MM.1S (cell line): ENCODE measurements at regions not wholly inside any gene's neighbourhood (a gene's known extent, or its start where the extent isn't known, plus 50 kb on each side); places are given as distances from the start of the nearest gene placed in this dataset.

ENCODE experiments used
- DNase-seq: peaks from one replicate; pipeline ENCODE4 v3.0.0-alpha.2; 2015
- H2AFZ ChIP-seq: fragments of 300-600 bp; sonication (generic); 2 replicates; pipeline ENCODE4 v1.6.0; 2016; ENCODE audit warnings: antibody characterized with exemption, low read length
- H3F3A ChIP-seq: fragments of 300-600 bp; sonication (generic); 2 replicates; pipeline ENCODE4 v1.6.1; 2016; ENCODE audit warnings: mild to moderate bottlenecking, antibody characterized with exemption, low read length, moderate library complexity, mixed read lengths; ENCODE audit not compliant: insufficient read depth
- H3K27ac ChIP-seq: fragments of 300-600 bp; sonication (generic); 2 replicates; pipeline ENCODE4 v1.5.1; 2016; ENCODE audit warnings: mild to moderate bottlenecking, low read length
- H3K27me3 ChIP-seq: fragments of 300-600 bp; sonication (generic); replicated peaks from 2 replicates; pipeline ENCODE4 v1.6.0; 2016; ENCODE audit warnings: low read length; ENCODE audit not compliant: insufficient read depth
- H3K36me3 ChIP-seq: fragments of 300-600 bp; sonication (generic); replicated peaks from 2 replicates; pipeline ENCODE4 v1.6.1; 2016; ENCODE audit warnings: mild to moderate bottlenecking, low read length, mixed read lengths; ENCODE audit not compliant: insufficient read depth
- H3K4me1 ChIP-seq: fragments of 300-600 bp; sonication (generic); 2 replicates; pipeline ENCODE4 v1.6.1; 2016; ENCODE audit warnings: low read length, mixed read lengths
- H3K4me2 ChIP-seq: fragments of 300-600 bp; sonication (generic); 2 replicates; pipeline ENCODE4 v1.6.0; 2016; ENCODE audit warnings: low read depth, low read length
- H3K4me3 ChIP-seq: fragments of 300-600 bp; sonication (generic); 2 replicates; pipeline ENCODE4 v1.5.1; 2016; ENCODE audit warnings: low read length, mixed read lengths
- H3K79me2 ChIP-seq: fragments of 300-600 bp; sonication (generic); 2 replicates; pipeline ENCODE4 v1.6.1; 2016; ENCODE audit warnings: mixed run types, low read length, mixed read lengths
- H3K9ac ChIP-seq: fragments of 300-600 bp; sonication (generic); 2 replicates; pipeline ENCODE4 v1.6.1; 2016; ENCODE audit warnings: low read length, mixed read lengths
- H3K9me2 ChIP-seq: fragments of 300-600 bp; sonication (generic); replicated peaks from 2 replicates; pipeline ENCODE4 v1.6.1; 2016; ENCODE audit warnings: mild to moderate bottlenecking, low read length, mixed read lengths; ENCODE audit not compliant: insufficient read depth
- H3K9me3 ChIP-seq: fragments of 300-600 bp; sonication (generic); replicated peaks from 2 replicates; pipeline ENCODE4 v1.6.1; 2016; ENCODE audit warnings: mild to moderate bottlenecking, low read length, mixed read lengths; ENCODE audit not compliant: insufficient read depth
- H4K20me1 ChIP-seq: fragments of 300-600 bp; sonication (generic); 2 replicates; pipeline ENCODE4 v1.6.1; 2016; ENCODE audit warnings: mild to moderate bottlenecking, low read length, moderate library complexity, mixed read lengths; ENCODE audit not compliant: insufficient read depth
- CTCF ChIP-seq: fragments of 300-600 bp; sonication (generic); IDR thresholded peaks from 2 replicates; pipeline ENCODE4 v1.5.1; 2016; ENCODE audit warnings: antibody characterized with exemption, low read length, mixed read lengths
- EZH2 ChIP-seq: fragments of 300-600 bp; sonication (generic); optimal IDR thresholded peaks from 2 replicates; pipeline ENCODE3; 2017; ENCODE audit warnings: low read depth, mild to moderate bottlenecking, antibody characterized with exemption, low read length, mixed read lengths
- EZH2phosphoT487 ChIP-seq: fragments of 300-600 bp; sonication (generic); IDR thresholded peaks from 2 replicates; pipeline ENCODE4 v1.6.1; 2018; ENCODE audit warnings: antibody characterized with exemption, low read length

- H3K36me3 ChIP-seq, result no peaks in the 10 kb centered on the region
- H4K20me1 ChIP-seq, result no peaks in the 10 kb centered on the region
- no peak for DNase-seq
- H3K9ac ChIP-seq, result no peak overlapping the region
- no peaks in the 10 kb centered on the region for H3K4me1 ChIP-seq
- no peak overlapping the region for H3K27ac ChIP-seq
- no peaks in the 10 kb centered on the region for H3K9me2 ChIP-seq
- H3K4me3 ChIP-seq, result no peak overlapping the region
- H3K79me2 ChIP-seq, result no peaks in the 10 kb centered on the region
- no peaks in the 10 kb centered on the region for H3F3A ChIP-seq
- H3K4me2 ChIP-seq, result no peak overlapping the region
- TF ChIP-seq CTCF (no peak), EZH2 (no peak), EZH2phosphoT487 (no peak)
- H2AFZ ChIP-seq, result no peak overlapping the region
- H3K27me3 ChIP-seq, result no peaks in the 10 kb centered on the region
- no peaks in the 10 kb centered on the region for H3K9me3 ChIP-seq
Measured at GRCh38 chr3:78076379-78076778, 1036.5 kb downstream of the ROBO2 start.

- TF ChIP-seq EZH2, result no peak
- no peak for TF ChIP-seq EZH2phosphoT487
- TF ChIP-seq CTCF, result no peak
- Histone ChIP-seq H3K4me1 (no peaks in the 10 kb centered on the region), H3K36me3 (no peaks in the 10 kb centered on the region), H3K9me3 (no peaks in the 10 kb centered on the region), H3K4me3 (no peak overlapping the region), H2AFZ (no peak overlapping the region), H3K27me3 (no peaks in the 10 kb centered on the region), H3K79me2 (no peaks in the 10 kb centered on the region), H3K9ac (no peak overlapping the region), H3K4me2 (no peak overlapping the region), H3F3A (no peaks in the 10 kb centered on the region), H3K9me2 (0 out of 2 replicates have a peak, but pooled peaks cover 1% of the 10 kb centered on the region), H3K27ac (no peak overlapping the region), H4K20me1 (no peaks in the 10 kb centered on the region)
- DNase-seq, result no peak
Measured at GRCh38 chr3:78077178-78077577, 1037.3 kb downstream of the ROBO2 start.

GRCh38 chr3:78077842-78078241, 1037.9 kb downstream of the ROBO2 start:
- DNase-seq, result no peak
- Histone ChIP-seq H3K4me2 (no peak overlapping the region), H3K4me3 (no peak overlapping the region), H2AFZ (no peak overlapping the region), H3K36me3 (no peaks in the 10 kb centered on the region), H3K4me1 (no peaks in the 10 kb centered on the region), H3K27me3 (no peaks in the 10 kb centered on the region), H3F3A (no peaks in the 10 kb centered on the region), H3K9me2 (0 out of 2 replicates have a peak, but pooled peaks cover 4% of the 10 kb centered on the region), H3K79me2 (no peaks in the 10 kb centered on the region), H3K9ac (no peak overlapping the region), H3K27ac (no peak overlapping the region), H3K9me3 (no peaks in the 10 kb centered on the region), H4K20me1 (no peaks in the 10 kb centered on the region)
- no peak for TF ChIP-seq EZH2
- no peak for TF ChIP-seq EZH2phosphoT487
- TF ChIP-seq CTCF, result no peak
